Mesothelial cell of epicardium (in vitro differentiated cells): ENCODE measurements at regions not wholly inside any gene's neighbourhood (a gene's known extent, or its start where the extent isn't known, plus 50 kb on each side); places are given as distances from the start of the nearest gene placed in this dataset.

Experiments
- DNase-seq, 2 experiments: peaks; one replicate each; pipeline ENCODE4 v3.0.0; 2021; ENCODE audit warnings: low spot score in 2 of 2; ENCODE audit not compliant: unreplicated experiment in 2 of 2
- H3K27ac Mint-ChIP-seq: 2 replicates; pipeline ENCODE4 v1.8.0; 2021; ENCODE audit warnings: mixed read lengths
- H3K27me3 Mint-ChIP-seq: 2 replicates; pipeline ENCODE4 v1.8.0; 2021; ENCODE audit warnings: low read depth, mixed read lengths
- H3K36me3 Mint-ChIP-seq: 2 replicates; pipeline ENCODE4 v1.8.0; 2021; ENCODE audit warnings: mixed read lengths
- H3K4me1 Mint-ChIP-seq: 2 replicates; pipeline ENCODE4 v1.8.0; 2021; ENCODE audit warnings: mixed read lengths
- H3K4me3 Mint-ChIP-seq: 2 replicates; pipeline ENCODE4 v1.8.0; 2021; ENCODE audit warnings: mild to moderate bottlenecking, moderate library complexity, mixed read lengths
- H3K9me3 Mint-ChIP-seq: 2 replicates; pipeline ENCODE4 v1.8.0; 2021; ENCODE audit warnings: mixed read lengths
- CTCF ChIP-seq: fragments of 200-600 bp; sonication (generic); IDR thresholded peaks from one replicate; pipeline ENCODE4 v1.5.0; 2021; ENCODE audit warnings: antibody characterized with exemption; ENCODE audit not compliant: unreplicated experiment

GRCh38 chr3:34283751-34284150 is 485.3 kb downstream of the PDCD6IP start:
- Mint-ChIP-seq H3K27me3 (no peaks in the 10 kb centered on the region), H3K9me3 (peaks cover 4% of the 10 kb centered on the region), H3K4me1 (peaks cover 29% of the 10 kb centered on the region), H3K27ac (no peak overlapping the region), H3K36me3 (no peaks in the 10 kb centered on the region), H3K4me3 (no peak overlapping the region)
- TF ChIP-seq CTCF: no peak
- no peak for DNase-seq

- TF ChIP-seq CTCF: no peak
- Mint-ChIP-seq H3K36me3 (no peaks in the 10 kb centered on the region), H3K9me3 (peaks cover 4% of the 10 kb centered on the region), H3K27me3 (no peaks in the 10 kb centered on the region), H3K4me3 (no peak overlapping the region), H3K27ac (no peak overlapping the region), H3K4me1 (peaks cover 29% of the 10 kb centered on the region)
- DNase-seq: no peak
These were observed 486.8 kb downstream of the PDCD6IP start for GRCh38 chr3:34284959-34285826.

GRCh38 chr3:34285827-34286188 is 487.4 kb downstream of the PDCD6IP start:
- no peaks in the 10 kb centered on the region for H3K27me3 Mint-ChIP-seq
- H3K27ac Mint-ChIP-seq: no peak overlapping the region
- DNase-seq: no peak
- H3K36me3 Mint-ChIP-seq: no peaks in the 10 kb centered on the region
- no peak for TF ChIP-seq CTCF
- peaks cover 4% of the 10 kb centered on the region for H3K9me3 Mint-ChIP-seq
- H3K4me3 Mint-ChIP-seq: no peak overlapping the region
- peaks cover 29% of the 10 kb centered on the region for H3K4me1 Mint-ChIP-seq

- Mint-ChIP-seq H3K27me3 (no peaks in the 10 kb centered on the region), H3K4me3 (no peak overlapping the region), H3K27ac (no peak overlapping the region), H3K36me3 (no peaks in the 10 kb centered on the region), H3K4me1 (peaks cover 7% of the 10 kb centered on the region), H3K9me3 (no peaks in the 10 kb centered on the region)
- DNase-seq: no peak
- TF ChIP-seq CTCF: no peak
These were observed 494.3 kb downstream of the PDCD6IP start for GRCh38 chr3:34292605-34293300.

GRCh38 chr3:34294240-34294639 is 495.8 kb downstream of the PDCD6IP start:
- peaks cover 7% of the 10 kb centered on the region for H3K4me1 Mint-ChIP-seq
- TF ChIP-seq CTCF: no peak
- no peaks in the 10 kb centered on the region for H3K9me3 Mint-ChIP-seq
- H3K36me3 Mint-ChIP-seq: no peaks in the 10 kb centered on the region
- no peak for DNase-seq
- H3K4me3 Mint-ChIP-seq: no peak overlapping the region
- no peak overlapping the region for H3K27ac Mint-ChIP-seq
- H3K27me3 Mint-ChIP-seq: no peaks in the 10 kb centered on the region
